Activated CD8-positive, alpha-beta T cell treated with anti-CD3 and anti-CD28 coated beads, Interleukin-2, amount 10 ng/mL, durations not matched to agents 7 days and 5 days (primary cell): ENCODE measurements at regions not wholly inside any gene's neighbourhood (a gene's known extent, or its start where the extent isn't known, plus 50 kb on each side); places are given as distances from the start of the nearest gene placed in this dataset.
"Not testable (repeated sequence)": the region's sequence is repeated elsewhere in the genome, so short reads cannot be mapped to it uniquely, and the experiment has no call there.

Experiments
- ATAC-seq: fragments of 150-1000 bp; cut with Tn5 transposase; one replicate; pipeline ENCODE4 v1.10.0; 2021; ENCODE audit warnings: moderate library complexity
- CTCF ChIA-PET: fragments of 350-600 bp; sonication (Branson Sonifier 250); formaldehyde crosslinking; loops from one replicate; lab custom pipeline; 2021; ENCODE audit warnings: antibody characterized with exemption; lab: Charles Lee
- POLR2A ChIA-PET: fragments of 350-600 bp; sonication (Branson Sonifier 250); formaldehyde crosslinking; loops from one replicate; lab custom pipeline; 2021; ENCODE audit warnings: antibody characterized with exemption; lab: Charles Lee
- DNase-seq: peaks from one replicate; pipeline ENCODE4 v3.0.0-alpha.2; 2020
- H3K27ac Mint-ChIP-seq: one replicate; pipeline ENCODE4 v1.8.0; 2021; ENCODE audit warnings: mild to moderate bottlenecking, mixed read lengths
- H3K27me3 Mint-ChIP-seq: one replicate; pipeline ENCODE4 v1.8.0; 2021; ENCODE audit warnings: low read depth, mixed read lengths
- H3K36me3 Mint-ChIP-seq: one replicate; pipeline ENCODE4 v1.8.0; 2021; ENCODE audit warnings: low read depth, mixed read lengths
- H3K4me1 Mint-ChIP-seq: one replicate; pipeline ENCODE4 v1.8.0; 2021; ENCODE audit warnings: low read depth, mixed read lengths
- H3K4me3 Mint-ChIP-seq: one replicate; pipeline ENCODE4 v1.8.0; 2021; ENCODE audit warnings: mild to moderate bottlenecking, mixed read lengths
- H3K9me3 Mint-ChIP-seq: one replicate; pipeline ENCODE4 v1.8.0; 2022; ENCODE audit warnings: mixed read lengths; ENCODE audit not compliant: insufficient read depth

GRCh38 chr14:54010981-54011380 lies 54.4 kb upstream of the BMP4 start:
- ChIA-PET CTCF (no interaction called here), POLR2A (no interaction called here)
- Mint-ChIP-seq H3K9me3 (no peaks in the 10 kb centered on the region), H3K36me3 (no peaks in the 10 kb centered on the region), H3K4me1 (no peaks in the 10 kb centered on the region), H3K27me3 (no peaks in the 10 kb centered on the region), H3K27ac (no peak overlapping the region), H3K4me3 (no peak overlapping the region)
- ATAC-seq (no peak), DNase-seq (no peak)

GRCh38 chr14:54023027-54023426 lies 66.4 kb upstream of the BMP4 start:
- ATAC-seq = no peak
- no peaks in the 10 kb centered on the region for H3K27me3 Mint-ChIP-seq
- no peaks in the 10 kb centered on the region for H3K4me1 Mint-ChIP-seq
- no peak overlapping the region for H3K27ac Mint-ChIP-seq
- CTCF ChIA-PET = interaction anchor here (0.6 kb wide), 1 partner anchor 22 kb away, joined by 3 read pairs; no protein-coding TSS in a partner anchor
- POLR2A ChIA-PET = no interaction called here
- H3K4me3 Mint-ChIP-seq = no peak overlapping the region
- DNase-seq = no peak
- no peaks in the 10 kb centered on the region for H3K9me3 Mint-ChIP-seq
- no peaks in the 10 kb centered on the region for H3K36me3 Mint-ChIP-seq

GRCh38 chr14:54025661-54026060 lies 69.0 kb upstream of the BMP4 start:
- no peaks in the 10 kb centered on the region for H3K27me3 Mint-ChIP-seq
- CTCF ChIA-PET = no interaction called here
- H3K4me3 Mint-ChIP-seq = no peak overlapping the region
- no peaks in the 10 kb centered on the region for H3K4me1 Mint-ChIP-seq
- ATAC-seq = no peak
- H3K36me3 Mint-ChIP-seq = no peaks in the 10 kb centered on the region
- POLR2A ChIA-PET = no interaction called here
- DNase-seq = no peak
- no peak overlapping the region for H3K27ac Mint-ChIP-seq
- H3K9me3 Mint-ChIP-seq = no peaks in the 10 kb centered on the region

- ATAC-seq = no peak
- no peak for DNase-seq
- no peaks in the 10 kb centered on the region for H3K27me3 Mint-ChIP-seq
- no peaks in the 10 kb centered on the region for H3K4me1 Mint-ChIP-seq
- ChIA-PET POLR2A (no interaction called here), CTCF (no interaction called here)
- no peak overlapping the region for H3K27ac Mint-ChIP-seq
- no peak overlapping the region for H3K4me3 Mint-ChIP-seq
- H3K36me3 Mint-ChIP-seq = no peaks in the 10 kb centered on the region
- no peaks in the 10 kb centered on the region for H3K9me3 Mint-ChIP-seq
Measured at GRCh38 chr14:54026671-54027070, 70.0 kb upstream of the BMP4 start.

- DNase-seq, CTCF ChIA-PET, H3K27me3 Mint-ChIP-seq, H3K27ac Mint-ChIP-seq, H3K4me3 Mint-ChIP-seq, POLR2A ChIA-PET, H3K4me1 Mint-ChIP-seq, H3K36me3 Mint-ChIP-seq, ATAC-seq: not testable (repeated sequence)
- H3K9me3 Mint-ChIP-seq = peaks cover 13% of the 10 kb centered on the region
Measured at GRCh38 chr14:54030996-54031395, 74.4 kb upstream of the BMP4 start.

DNA sequence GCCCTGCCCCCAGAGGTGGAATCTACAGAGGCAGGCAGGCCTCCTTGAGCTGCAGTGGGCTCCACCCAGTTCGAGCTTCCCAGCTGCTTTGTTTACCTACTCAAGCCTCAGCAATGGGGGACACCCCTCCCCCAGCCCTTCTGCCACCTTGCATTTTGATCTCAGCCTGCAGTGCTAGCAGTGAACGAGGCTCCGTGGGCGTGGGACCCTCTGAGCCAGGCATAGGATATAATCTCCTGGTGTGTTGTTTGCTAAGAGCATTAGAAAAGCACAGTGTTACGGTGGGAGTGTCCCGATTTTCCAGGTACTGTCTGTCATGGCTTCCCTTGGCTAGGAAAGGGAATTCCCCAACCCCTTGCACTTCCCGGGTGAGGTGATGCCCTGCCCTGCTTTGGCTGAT lies 76.7 kb upstream of the BMP4 start:
- H3K27me3 Mint-ChIP-seq, DNase-seq, H3K27ac Mint-ChIP-seq, CTCF ChIA-PET, ATAC-seq, H3K4me1 Mint-ChIP-seq, H3K36me3 Mint-ChIP-seq, H3K4me3 Mint-ChIP-seq, POLR2A ChIA-PET: not testable (repeated sequence)
- peaks cover 13% of the 10 kb centered on the region for H3K9me3 Mint-ChIP-seq

GRCh38 chr14:54038724-54039123 lies 82.1 kb upstream of the BMP4 start:
- no peaks in the 10 kb centered on the region for H3K4me1 Mint-ChIP-seq
- H3K4me3 Mint-ChIP-seq = no peak overlapping the region
- ChIA-PET CTCF (no interaction called here), POLR2A (no interaction called here)
- peaks cover 13% of the 10 kb centered on the region for H3K9me3 Mint-ChIP-seq
- H3K36me3 Mint-ChIP-seq = no peaks in the 10 kb centered on the region
- H3K27me3 Mint-ChIP-seq = no peaks in the 10 kb centered on the region
- no peak overlapping the region for H3K27ac Mint-ChIP-seq
- DNase-seq = no peak
- ATAC-seq = no peak

DNA sequence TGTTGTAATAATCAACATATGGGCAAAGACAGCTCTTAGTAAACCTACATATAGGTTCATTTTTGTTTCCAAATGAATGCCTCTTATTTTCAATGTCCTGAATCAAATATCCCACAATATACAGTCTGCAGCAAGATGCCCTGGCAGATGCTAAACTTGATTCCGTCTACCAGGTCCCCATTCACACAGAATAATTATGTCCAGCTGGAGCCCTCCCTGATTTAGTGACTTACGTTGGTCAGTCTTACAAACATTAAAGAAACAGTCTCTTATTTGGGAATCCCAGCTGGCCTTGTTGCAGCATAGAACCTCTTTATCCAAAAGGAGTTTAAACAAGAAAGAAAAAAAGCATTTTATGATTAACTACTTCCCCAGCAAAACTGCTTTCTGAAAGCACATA lies 82.7 kb upstream of the BMP4 start:
- Mint-ChIP-seq H3K4me1 (no peaks in the 10 kb centered on the region), H3K36me3 (no peaks in the 10 kb centered on the region), H3K9me3 (peaks cover 8% of the 10 kb centered on the region), H3K27me3 (no peaks in the 10 kb centered on the region), H3K27ac (no peak overlapping the region), H3K4me3 (no peak overlapping the region)
- DNase-seq (no peak), ATAC-seq (no peak)
- ChIA-PET POLR2A (no interaction called here), CTCF (no interaction called here)

GRCh38 chr14:54040846-54041245 lies 84.2 kb upstream of the BMP4 start:
- ATAC-seq (no peak), DNase-seq (no peak)
- Mint-ChIP-seq H3K4me1 (no peaks in the 10 kb centered on the region), H3K27me3 (no peaks in the 10 kb centered on the region), H3K36me3 (no peaks in the 10 kb centered on the region), H3K27ac (no peak overlapping the region), H3K9me3 (no peaks in the 10 kb centered on the region), H3K4me3 (no peak overlapping the region)
- ChIA-PET CTCF (no interaction called here), POLR2A (no interaction called here)

DNA sequence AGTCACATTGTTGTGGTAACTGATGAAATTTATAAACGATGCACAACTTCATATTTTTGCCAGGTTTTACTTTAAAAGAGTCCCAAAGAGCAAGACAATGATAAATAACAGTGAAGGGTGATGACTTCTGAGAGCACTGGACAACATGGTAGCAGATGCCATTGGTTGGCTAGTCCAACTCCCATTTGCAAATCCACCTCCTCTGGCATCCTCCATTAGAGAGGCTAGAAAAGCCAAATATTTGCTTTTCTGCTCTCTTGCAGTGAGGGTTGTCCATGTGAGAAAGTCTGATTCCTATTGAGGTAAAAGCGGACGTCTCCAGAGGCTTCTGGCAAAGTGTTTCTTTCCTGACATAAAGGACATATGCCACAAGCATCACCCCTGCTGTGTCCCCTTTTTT lies 89.6 kb upstream of the BMP4 start:
- H3K27ac Mint-ChIP-seq = no peak overlapping the region
- no peaks in the 10 kb centered on the region for H3K9me3 Mint-ChIP-seq
- ChIA-PET POLR2A (no interaction called here), CTCF (no interaction called here)
- no peaks in the 10 kb centered on the region for H3K36me3 Mint-ChIP-seq
- DNase-seq (no peak), ATAC-seq (no peak)
- H3K4me1 Mint-ChIP-seq = no peaks in the 10 kb centered on the region
- no peak overlapping the region for H3K4me3 Mint-ChIP-seq
- no peaks in the 10 kb centered on the region for H3K27me3 Mint-ChIP-seq

DNA sequence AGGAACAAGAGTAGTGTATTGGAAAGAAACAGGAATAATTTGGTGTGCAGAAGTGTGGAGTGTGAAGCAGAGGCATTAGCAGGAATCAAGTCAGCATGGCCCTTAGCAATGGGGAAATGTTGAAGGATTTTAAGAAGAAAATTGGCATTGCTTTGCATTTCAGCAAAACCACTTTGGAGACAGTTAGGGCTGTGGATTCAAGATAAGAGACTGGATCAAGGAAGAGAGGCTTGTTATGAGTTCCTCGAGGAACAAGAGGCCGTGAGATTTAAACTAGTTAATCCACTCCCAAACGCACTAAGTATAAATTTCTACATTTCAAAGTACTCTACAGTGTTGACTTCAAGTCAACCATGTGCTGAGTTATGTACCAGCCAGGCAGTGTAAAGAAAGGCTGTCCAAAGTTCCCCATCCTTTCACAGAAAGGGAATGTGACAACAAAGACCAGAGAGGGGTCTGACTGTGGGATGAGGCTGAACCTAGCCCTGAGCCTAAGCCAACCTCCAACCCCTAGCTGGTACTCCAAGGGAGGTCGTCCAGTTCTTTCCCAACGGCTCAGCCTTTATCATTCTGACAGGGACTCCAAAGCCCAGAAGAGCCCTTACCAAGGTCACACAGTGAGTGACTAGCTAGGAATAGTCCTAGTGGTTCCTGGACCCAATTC lies 91.2 kb upstream of the BMP4 start:
- Mint-ChIP-seq H3K4me1 (no peaks in the 10 kb centered on the region), H3K36me3 (no peaks in the 10 kb centered on the region), H3K27ac (no peak overlapping the region), H3K27me3 (no peaks in the 10 kb centered on the region), H3K4me3 (no peak overlapping the region), H3K9me3 (no peaks in the 10 kb centered on the region)
- POLR2A ChIA-PET = no interaction called here
- CTCF ChIA-PET = no interaction called here
- DNase-seq (no peak), ATAC-seq (no peak)

DNA sequence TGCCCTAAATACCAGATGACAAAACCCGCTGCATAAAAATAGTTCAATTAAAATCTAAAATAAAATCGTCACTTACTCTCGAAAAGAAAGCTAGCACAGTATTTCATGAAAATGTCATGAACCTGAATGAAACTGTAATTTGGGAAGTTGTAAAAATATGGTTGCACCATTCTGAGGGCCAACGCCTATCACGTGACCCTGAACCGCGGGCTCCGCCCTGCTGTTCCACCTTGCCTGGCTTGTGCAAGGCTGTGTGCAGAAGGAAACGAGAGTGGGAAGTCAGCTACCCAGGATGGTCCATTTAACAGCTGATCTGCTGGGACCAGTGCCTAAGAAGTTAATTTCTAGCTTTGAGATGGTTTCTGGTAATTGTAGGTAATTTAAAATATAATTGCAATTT lies 91.7 kb upstream of the BMP4 start:
- CTCF ChIA-PET = no interaction called here
- DNase-seq = no peak
- H3K27ac Mint-ChIP-seq = no peak overlapping the region
- POLR2A ChIA-PET = no interaction called here
- H3K36me3 Mint-ChIP-seq = no peaks in the 10 kb centered on the region
- no peaks in the 10 kb centered on the region for H3K27me3 Mint-ChIP-seq
- H3K4me3 Mint-ChIP-seq = no peak overlapping the region
- no peaks in the 10 kb centered on the region for H3K4me1 Mint-ChIP-seq
- ATAC-seq = no peak
- H3K9me3 Mint-ChIP-seq = no peaks in the 10 kb centered on the region

DNA sequence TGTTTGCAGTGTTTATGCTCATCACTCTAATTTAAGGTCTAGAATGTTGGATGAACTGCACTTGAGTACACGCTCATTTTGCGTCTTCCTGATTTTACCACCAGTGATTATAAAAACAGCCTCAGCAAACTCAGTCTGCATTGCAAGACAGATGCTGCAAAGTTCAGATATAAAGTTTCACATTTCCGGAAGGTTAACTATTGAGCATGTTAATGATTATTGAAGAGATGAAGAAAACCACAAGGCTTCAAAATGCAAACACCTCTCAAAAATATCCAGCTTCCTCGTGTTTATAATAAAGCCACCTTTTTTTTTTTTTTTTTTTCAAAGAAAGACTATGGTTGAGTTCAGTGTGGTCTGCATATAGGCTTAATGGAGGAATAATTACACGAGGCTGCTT lies 92.1 kb upstream of the BMP4 start:
- Mint-ChIP-seq H3K4me3 (no peak overlapping the region), H3K4me1 (no peaks in the 10 kb centered on the region), H3K36me3 (no peaks in the 10 kb centered on the region), H3K27me3 (no peaks in the 10 kb centered on the region), H3K9me3 (no peaks in the 10 kb centered on the region), H3K27ac (no peak overlapping the region)
- DNase-seq (no peak), ATAC-seq (no peak)
- CTCF ChIA-PET = no interaction called here
- POLR2A ChIA-PET = no interaction called here
